K562 (cell line): ENCODE measurements at regions not wholly inside any gene's neighbourhood (a gene's known extent, or its start where the extent isn't known, plus 50 kb on each side); places are given as distances from the start of the nearest gene placed in this dataset.

ENCODE experiments used
- KDM4B ChIP-seq, 2 experiments: fragments of 450-650 bp in 1 of 2; sonication (generic) in 1 of 2; IDR thresholded peaks; 2 replicates each; pipeline ENCODE4 v1.6.1; 2016 to 2017; ENCODE audit warnings: borderline replicate concordance in 2 of 2, antibody characterized with exemption in 1 of 2, low read depth in 1 of 2, mild to moderate bottlenecking in 1 of 2
- POLR2AphosphoS5 ChIP-seq: IDR thresholded peaks from 2 replicates; pipeline ENCODE4 v1.6.1; 2011; ENCODE audit warnings: mild to moderate bottlenecking, low read depth, low read length, moderate library complexity; ENCODE audit not compliant: control insufficient read depth, insufficient read depth
- TEAD2 ChIP-seq: fragments of 450-650 bp; IDR thresholded peaks from 2 replicates; pipeline ENCODE4 v1.6.1; 2016; ENCODE audit warnings: missing genetic modification characterization, control low read depth, missing compliant biosample characterization
- ZNF347 ChIP-seq: fragments of 450-650 bp; formaldehyde crosslinking; IDR thresholded peaks from 2 replicates; pipeline ENCODE4 v1.4.0; 2020; ENCODE audit warnings: low read depth, mild to moderate bottlenecking, moderate library complexity
- ZNF586 ChIP-seq: fragments of 450-650 bp; formaldehyde crosslinking; conservative IDR thresholded peaks from 2 replicates; pipeline ENCODE4 v1.4.0; 2020; ENCODE audit warnings: mild to moderate bottlenecking, moderate library complexity
- TF ChIP-seq, protein P1 (sequence below): sonication (generic); formaldehyde crosslinking; IDR thresholded peaks from 2 replicates; pipeline ENCODE4 v1.8.0; 2023; ENCODE audit warnings: mild to moderate bottlenecking, missing genetic modification reagents
- TF ChIP-seq, protein P2 (sequence below): sonication (generic); formaldehyde crosslinking; IDR thresholded peaks from 2 replicates; pipeline ENCODE4 v1.5.0; 2020; ENCODE audit warnings: missing genetic modification reagents
- TF ChIP-seq, protein P3 (sequence below): fragments of 250-450 bp; sonication (Bioruptor Pico); IDR thresholded peaks from 2 replicates; pipeline ENCODE4 v1.6.1; 2021; ENCODE audit warnings: mild to moderate bottlenecking
- TF ChIP-seq, protein P4 (sequence below): fragments of 450-650 bp; IDR thresholded peaks from 2 replicates; pipeline ENCODE4 v1.6.1; 2018; ENCODE audit not compliant: partially characterized antibody

DNA sequence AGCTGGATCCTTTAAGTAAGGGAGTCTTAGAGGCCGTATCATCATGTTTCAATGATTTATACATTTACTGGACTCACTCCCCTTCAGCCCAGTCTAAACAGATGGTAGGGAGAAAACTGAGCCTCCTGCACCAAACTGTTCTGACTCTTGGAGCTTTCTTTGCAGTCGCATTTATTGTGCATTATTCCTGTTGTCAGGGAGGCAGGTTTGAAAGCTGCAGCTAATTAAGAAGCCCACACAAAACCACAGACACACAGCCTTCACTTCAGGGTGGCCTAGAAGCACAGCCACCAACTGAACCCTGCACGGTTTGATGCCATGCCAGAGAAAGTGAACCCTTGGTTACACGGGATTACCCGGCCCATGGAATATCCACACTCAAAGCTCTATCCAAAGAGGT lies 911.0 kb downstream of the UQCRFS1 start:
- TF ChIP-seq, protein P1, sequence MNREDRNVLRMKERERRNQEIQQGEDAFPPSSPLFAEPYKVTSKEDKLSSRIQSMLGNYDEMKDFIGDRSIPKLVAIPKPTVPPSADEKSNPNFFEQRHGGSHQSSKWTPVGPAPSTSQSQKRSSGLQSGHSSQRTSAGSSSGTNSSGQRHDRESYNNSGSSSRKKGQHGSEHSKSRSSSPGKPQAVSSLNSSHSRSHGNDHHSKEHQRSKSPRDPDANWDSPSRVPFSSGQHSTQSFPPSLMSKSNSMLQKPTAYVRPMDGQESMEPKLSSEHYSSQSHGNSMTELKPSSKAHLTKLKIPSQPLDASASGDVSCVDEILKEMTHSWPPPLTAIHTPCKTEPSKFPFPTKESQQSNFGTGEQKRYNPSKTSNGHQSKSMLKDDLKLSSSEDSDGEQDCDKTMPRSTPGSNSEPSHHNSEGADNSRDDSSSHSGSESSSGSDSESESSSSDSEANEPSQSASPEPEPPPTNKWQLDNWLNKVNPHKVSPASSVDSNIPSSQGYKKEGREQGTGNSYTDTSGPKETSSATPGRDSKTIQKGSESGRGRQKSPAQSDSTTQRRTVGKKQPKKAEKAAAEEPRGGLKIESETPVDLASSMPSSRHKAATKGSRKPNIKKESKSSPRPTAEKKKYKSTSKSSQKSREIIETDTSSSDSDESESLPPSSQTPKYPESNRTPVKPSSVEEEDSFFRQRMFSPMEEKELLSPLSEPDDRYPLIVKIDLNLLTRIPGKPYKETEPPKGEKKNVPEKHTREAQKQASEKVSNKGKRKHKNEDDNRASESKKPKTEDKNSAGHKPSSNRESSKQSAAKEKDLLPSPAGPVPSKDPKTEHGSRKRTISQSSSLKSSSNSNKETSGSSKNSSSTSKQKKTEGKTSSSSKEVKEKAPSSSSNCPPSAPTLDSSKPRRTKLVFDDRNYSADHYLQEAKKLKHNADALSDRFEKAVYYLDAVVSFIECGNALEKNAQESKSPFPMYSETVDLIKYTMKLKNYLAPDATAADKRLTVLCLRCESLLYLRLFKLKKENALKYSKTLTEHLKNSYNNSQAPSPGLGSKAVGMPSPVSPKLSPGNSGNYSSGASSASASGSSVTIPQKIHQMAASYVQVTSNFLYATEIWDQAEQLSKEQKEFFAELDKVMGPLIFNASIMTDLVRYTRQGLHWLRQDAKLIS (CRISPR knock-in tag) = no peak
- no peak for TF ChIP-seq ZNF347 (CRISPR knock-in tag)
- TF ChIP-seq TEAD2 (tag) = no peak
- no peak for TF ChIP-seq POLR2AphosphoS5
- TF ChIP-seq, protein P2, sequence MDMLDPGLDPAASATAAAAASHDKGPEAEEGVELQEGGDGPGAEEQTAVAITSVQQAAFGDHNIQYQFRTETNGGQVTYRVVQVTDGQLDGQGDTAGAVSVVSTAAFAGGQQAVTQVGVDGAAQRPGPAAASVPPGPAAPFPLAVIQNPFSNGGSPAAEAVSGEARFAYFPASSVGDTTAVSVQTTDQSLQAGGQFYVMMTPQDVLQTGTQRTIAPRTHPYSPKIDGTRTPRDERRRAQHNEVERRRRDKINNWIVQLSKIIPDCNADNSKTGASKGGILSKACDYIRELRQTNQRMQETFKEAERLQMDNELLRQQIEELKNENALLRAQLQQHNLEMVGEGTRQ (CRISPR knock-in tag) = no peak
- TF ChIP-seq, protein P3, sequence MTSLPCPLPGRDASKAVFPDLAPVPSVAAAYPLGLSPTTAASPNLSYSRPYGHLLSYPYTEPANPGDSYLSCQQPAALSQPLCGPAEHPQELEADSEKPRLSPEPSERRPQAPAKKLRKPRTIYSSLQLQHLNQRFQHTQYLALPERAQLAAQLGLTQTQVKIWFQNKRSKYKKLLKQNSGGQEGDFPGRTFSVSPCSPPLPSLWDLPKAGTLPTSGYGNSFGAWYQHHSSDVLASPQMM (CRISPR knock-in tag) = no peak
- TF ChIP-seq ZNF586 (CRISPR knock-in tag) = no peak
- no peak for TF ChIP-seq KDM4B (IDR thresholded peaks at IDR 0.05; ENCODE audit: borderline replicate concordance in 2 of 2, low read depth in 1 of 2)
- TF ChIP-seq, protein P4, sequence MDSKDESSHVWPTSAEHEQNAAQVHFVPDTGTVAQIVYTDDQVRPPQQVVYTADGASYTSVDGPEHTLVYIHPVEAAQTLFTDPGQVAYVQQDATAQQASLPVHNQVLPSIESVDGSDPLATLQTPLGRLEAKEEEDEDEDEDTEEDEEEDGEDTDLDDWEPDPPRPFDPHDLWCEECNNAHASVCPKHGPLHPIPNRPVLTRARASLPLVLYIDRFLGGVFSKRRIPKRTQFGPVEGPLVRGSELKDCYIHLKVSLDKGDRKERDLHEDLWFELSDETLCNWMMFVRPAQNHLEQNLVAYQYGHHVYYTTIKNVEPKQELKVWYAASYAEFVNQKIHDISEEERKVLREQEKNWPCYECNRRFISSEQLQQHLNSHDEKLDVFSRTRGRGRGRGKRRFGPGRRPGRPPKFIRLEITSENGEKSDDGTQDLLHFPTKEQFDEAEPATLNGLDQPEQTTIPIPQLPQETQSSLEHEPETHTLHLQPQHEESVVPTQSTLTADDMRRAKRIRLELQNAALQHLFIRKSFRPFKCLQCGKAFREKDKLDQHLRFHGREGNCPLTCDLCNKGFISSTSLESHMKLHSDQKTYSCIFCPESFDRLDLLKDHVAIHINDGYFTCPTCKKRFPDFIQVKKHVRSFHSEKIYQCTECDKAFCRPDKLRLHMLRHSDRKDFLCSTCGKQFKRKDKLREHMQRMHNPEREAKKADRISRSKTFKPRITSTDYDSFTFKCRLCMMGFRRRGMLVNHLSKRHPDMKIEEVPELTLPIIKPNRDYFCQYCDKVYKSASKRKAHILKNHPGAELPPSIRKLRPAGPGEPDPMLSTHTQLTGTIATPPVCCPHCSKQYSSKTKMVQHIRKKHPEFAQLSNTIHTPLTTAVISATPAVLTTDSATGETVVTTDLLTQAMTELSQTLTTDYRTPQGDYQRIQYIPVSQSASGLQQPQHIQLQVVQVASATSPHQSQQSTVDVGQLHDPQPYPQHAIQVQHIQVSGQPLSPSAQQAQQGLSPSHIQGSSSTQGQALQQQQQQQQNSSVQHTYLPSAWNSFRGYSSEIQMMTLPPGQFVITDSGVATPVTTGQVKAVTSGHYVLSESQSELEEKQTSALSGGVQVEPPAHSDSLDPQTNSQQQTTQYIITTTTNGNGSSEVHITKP = no peak
